Neural progenitor cell (in vitro differentiated cells): ENCODE measurements at regions not wholly inside any gene's neighbourhood (a gene's known extent, or its start where the extent isn't known, plus 50 kb on each side); places are given as distances from the start of the nearest gene placed in this dataset.

Source experiments
- DNase-seq: peaks from one replicate; pipeline ENCODE4 v3.0.0-alpha.2; 2016; ENCODE audit warnings: low spot score
- H2AFZ ChIP-seq: fragments of 200-600 bp; sonication (generic); replicated peaks from 2 replicates; pipeline ENCODE4 v1.6.1; 2016; ENCODE audit warnings: antibody characterized with exemption
- H3F3A ChIP-seq: fragments of 200-600 bp; sonication (generic); 2 replicates; pipeline ENCODE4 v1.6.1; 2016; ENCODE audit warnings: antibody characterized with exemption, low read depth
- H3K27ac ChIP-seq: fragments of 200-600 bp; sonication (generic); 2 replicates; pipeline ENCODE4 v1.5.1; 2016; ENCODE audit warnings: mild to moderate bottlenecking
- H3K27me3 ChIP-seq: fragments of 200-600 bp; sonication (generic); 2 replicates; pipeline ENCODE4 v1.6.1; 2016; ENCODE audit warnings: mild to moderate bottlenecking, moderate library complexity
- H3K36me3 ChIP-seq: fragments of 200-600 bp; sonication (generic); 2 replicates; pipeline ENCODE4 v1.5.1; 2016
- H3K4me1 ChIP-seq: fragments of 200-600 bp; sonication (generic); 2 replicates; pipeline ENCODE4 v1.6.1; 2016; ENCODE audit warnings: mixed run types
- H3K4me2 ChIP-seq: fragments of 200-600 bp; sonication (generic); 2 replicates; pipeline ENCODE4 v1.6.1; 2016
- H3K4me3 ChIP-seq: fragments of 200-600 bp; sonication (generic); 2 replicates; pipeline ENCODE4 v1.5.1; 2016
- H3K79me2 ChIP-seq: fragments of 200-600 bp; sonication (generic); 2 replicates; pipeline ENCODE4 v1.6.1; 2016; ENCODE audit warnings: low read depth
- H3K9ac ChIP-seq: fragments of 200-600 bp; sonication (generic); 2 replicates; pipeline ENCODE4 v1.6.1; 2016
- H3K9me3 ChIP-seq: fragments of 200-600 bp; sonication (generic); 2 replicates; pipeline ENCODE4 v1.5.1; 2016; ENCODE audit warnings: low read depth
- H4K20me1 ChIP-seq: fragments of 200-600 bp; sonication (generic); 2 replicates; pipeline ENCODE4 v1.6.1; 2016; ENCODE audit warnings: low read depth
- H3K27ac Mint-ChIP-seq: 3 replicates; pipeline ENCODE4 v1.8.0; 2021; ENCODE audit warnings: mixed read lengths
- H3K27me3 Mint-ChIP-seq: 2 replicates; pipeline ENCODE4 v1.8.0; 2022; ENCODE audit warnings: low read depth, mild to moderate bottlenecking, inconsistent platforms, moderate library complexity, mixed read lengths; ENCODE audit not compliant: insufficient read depth
- H3K36me3 Mint-ChIP-seq: 3 replicates; pipeline ENCODE4 v1.8.0; 2021; ENCODE audit warnings: mixed read lengths
- H3K4me1 Mint-ChIP-seq: 3 replicates; pipeline ENCODE4 v1.8.0; 2021; ENCODE audit warnings: mixed read lengths
- H3K4me3 Mint-ChIP-seq: 3 replicates; pipeline ENCODE4 v1.8.0; 2021; ENCODE audit warnings: mild to moderate bottlenecking, moderate library complexity, mixed read lengths
- H3K9me3 Mint-ChIP-seq: 3 replicates; pipeline ENCODE4 v1.8.0; 2020; ENCODE audit warnings: mixed read lengths
- EZH2 ChIP-seq: fragments of 200-600 bp; sonication (generic); IDR thresholded peaks from 2 replicates; pipeline ENCODE4 v1.6.1; 2017; ENCODE audit warnings: antibody characterized with exemption, mild to moderate bottlenecking, moderate library complexity
- EZH2phosphoT487 ChIP-seq: fragments of 200-600 bp; sonication (generic); IDR thresholded peaks from 2 replicates; pipeline ENCODE4 v1.6.1; 2017; ENCODE audit warnings: antibody characterized with exemption
- TF ChIP-seq, protein P1 (sequence below): fragments of 200-600 bp; sonication (generic); IDR thresholded peaks from 2 replicates; pipeline ENCODE4 v1.5.1; 2017; ENCODE audit warnings: antibody characterized with exemption, mild to moderate bottlenecking

DNA sequence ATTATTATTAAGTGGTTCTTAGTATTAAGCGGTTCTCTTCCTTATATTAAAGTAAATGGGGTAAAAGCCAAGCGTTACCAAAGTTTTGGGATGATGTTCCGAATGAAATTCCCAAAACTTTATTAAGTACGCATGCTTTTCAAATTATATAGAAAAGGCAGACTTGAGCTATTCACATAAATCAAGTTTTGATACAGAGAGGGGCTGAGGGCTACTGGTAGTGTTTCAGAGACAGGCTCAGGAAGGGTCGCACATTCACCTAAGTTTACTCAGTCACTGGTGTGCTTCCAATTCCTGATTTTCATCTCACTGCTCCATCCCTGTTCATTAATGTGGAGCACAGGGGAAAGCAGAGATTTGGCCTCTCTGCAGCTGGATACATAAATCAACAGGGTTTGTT lies 652.2 kb downstream of the QKI start:
- peaks cover 2% of the 10 kb centered on the region for H3K36me3 Mint-ChIP-seq
- H3K4me1 Mint-ChIP-seq, result peaks cover 32% of the 10 kb centered on the region
- Histone ChIP-seq H4K20me1 (no peaks in the 10 kb centered on the region), H3F3A (no peaks in the 10 kb centered on the region), H3K27me3 (no peaks in the 10 kb centered on the region), H3K36me3 (no peaks in the 10 kb centered on the region), H3K9ac (no peak overlapping the region), H3K4me3 (no peak overlapping the region), H3K4me2 (no peak overlapping the region), H3K79me2 (no peaks in the 10 kb centered on the region), H3K9me3 (no peaks in the 10 kb centered on the region), H3K27ac (no peak overlapping the region), H3K4me1 (peaks cover 23% of the 10 kb centered on the region), H2AFZ (no peak overlapping the region)
- H3K4me3 Mint-ChIP-seq, result no peak overlapping the region
- DNase-seq, result no peak
- H3K9me3 Mint-ChIP-seq, result peaks cover 10% of the 10 kb centered on the region
- H3K27ac Mint-ChIP-seq, result no peak overlapping the region
- TF ChIP-seq, protein P1, sequence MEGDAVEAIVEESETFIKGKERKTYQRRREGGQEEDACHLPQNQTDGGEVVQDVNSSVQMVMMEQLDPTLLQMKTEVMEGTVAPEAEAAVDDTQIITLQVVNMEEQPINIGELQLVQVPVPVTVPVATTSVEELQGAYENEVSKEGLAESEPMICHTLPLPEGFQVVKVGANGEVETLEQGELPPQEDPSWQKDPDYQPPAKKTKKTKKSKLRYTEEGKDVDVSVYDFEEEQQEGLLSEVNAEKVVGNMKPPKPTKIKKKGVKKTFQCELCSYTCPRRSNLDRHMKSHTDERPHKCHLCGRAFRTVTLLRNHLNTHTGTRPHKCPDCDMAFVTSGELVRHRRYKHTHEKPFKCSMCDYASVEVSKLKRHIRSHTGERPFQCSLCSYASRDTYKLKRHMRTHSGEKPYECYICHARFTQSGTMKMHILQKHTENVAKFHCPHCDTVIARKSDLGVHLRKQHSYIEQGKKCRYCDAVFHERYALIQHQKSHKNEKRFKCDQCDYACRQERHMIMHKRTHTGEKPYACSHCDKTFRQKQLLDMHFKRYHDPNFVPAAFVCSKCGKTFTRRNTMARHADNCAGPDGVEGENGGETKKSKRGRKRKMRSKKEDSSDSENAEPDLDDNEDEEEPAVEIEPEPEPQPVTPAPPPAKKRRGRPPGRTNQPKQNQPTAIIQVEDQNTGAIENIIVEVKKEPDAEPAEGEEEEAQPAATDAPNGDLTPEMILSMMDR, result no peak
- TF ChIP-seq EZH2phosphoT487 (no peak), EZH2 (no peak)
- no peaks in the 10 kb centered on the region for H3K27me3 Mint-ChIP-seq

GRCh38 chr6:164066335-164066734 lies 651.8 kb downstream of the QKI start:
- Histone ChIP-seq H3K4me1 (peaks cover 25% of the 10 kb centered on the region), H3K27me3 (no peaks in the 10 kb centered on the region), H3K9me3 (no peaks in the 10 kb centered on the region), H3F3A (no peaks in the 10 kb centered on the region), H3K79me2 (no peaks in the 10 kb centered on the region), H3K4me2 (no peak overlapping the region), H3K4me3 (no peak overlapping the region), H2AFZ (no peak overlapping the region), H4K20me1 (no peaks in the 10 kb centered on the region), H3K27ac (no peak overlapping the region), H3K9ac (no peak overlapping the region), H3K36me3 (no peaks in the 10 kb centered on the region)
- peaks cover 2% of the 10 kb centered on the region for H3K36me3 Mint-ChIP-seq
- DNase-seq, result no peak
- peaks cover 28% of the 10 kb centered on the region for H3K4me1 Mint-ChIP-seq
- H3K27me3 Mint-ChIP-seq, result no peaks in the 10 kb centered on the region
- TF ChIP-seq, protein P1, result no peak
- TF ChIP-seq EZH2phosphoT487 (no peak), EZH2 (no peak)
- no peak overlapping the region for H3K4me3 Mint-ChIP-seq
- peaks cover 10% of the 10 kb centered on the region for H3K9me3 Mint-ChIP-seq
- H3K27ac Mint-ChIP-seq, result no peak overlapping the region

DNA sequence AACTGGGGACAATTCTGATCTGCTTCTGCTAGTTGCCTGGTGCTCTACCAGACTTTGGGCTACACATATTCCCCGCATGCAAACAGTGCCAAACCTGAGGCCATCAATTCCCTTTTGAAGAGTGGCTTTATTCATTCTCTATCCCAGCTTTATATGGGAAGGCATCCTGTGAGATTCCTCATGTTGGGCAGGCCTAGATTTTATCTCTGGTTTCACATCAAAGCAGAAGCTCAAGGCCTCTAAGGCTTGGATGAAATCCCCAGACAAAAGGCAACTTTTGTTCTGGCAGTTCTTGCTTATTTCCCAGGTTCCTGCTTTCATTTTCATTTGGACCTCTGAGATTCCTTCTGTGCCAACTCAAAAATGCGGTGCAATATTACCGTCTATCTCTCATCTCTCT lies 648.8 kb downstream of the QKI start:
- Mint-ChIP-seq H3K9me3 (peaks cover 9% of the 10 kb centered on the region), H3K27ac (no peak overlapping the region), H3K4me1 (peaks cover 5% of the 10 kb centered on the region), H3K36me3 (peaks cover 1% of the 10 kb centered on the region), H3K27me3 (no peaks in the 10 kb centered on the region), H3K4me3 (no peak overlapping the region)
- Histone ChIP-seq H3K4me3 (no peak overlapping the region), H4K20me1 (no peaks in the 10 kb centered on the region), H3K27me3 (no peaks in the 10 kb centered on the region), H3K4me1 (peaks cover 10% of the 10 kb centered on the region), H3K9me3 (no peaks in the 10 kb centered on the region), H3F3A (no peaks in the 10 kb centered on the region), H3K9ac (no peak overlapping the region), H3K27ac (no peak overlapping the region), H3K36me3 (no peaks in the 10 kb centered on the region), H3K79me2 (no peaks in the 10 kb centered on the region), H3K4me2 (no peak overlapping the region), H2AFZ (no peak overlapping the region)
- TF ChIP-seq EZH2phosphoT487 (no peak), EZH2 (no peak)
- TF ChIP-seq, protein P1, result no peak
- no peak for DNase-seq

- no peak overlapping the region for H2AFZ ChIP-seq
- no peaks in the 10 kb centered on the region for H3K36me3 Mint-ChIP-seq
- H3K36me3 ChIP-seq, result no peaks in the 10 kb centered on the region
- H3K27ac Mint-ChIP-seq, result no peak overlapping the region
- H3K27ac ChIP-seq, result no peak overlapping the region
- H3K27me3 ChIP-seq, result no peaks in the 10 kb centered on the region
- H3K4me1 ChIP-seq, result peaks cover 10% of the 10 kb centered on the region
- no peaks in the 10 kb centered on the region for H3K27me3 Mint-ChIP-seq
- TF ChIP-seq EZH2 (no peak), EZH2phosphoT487 (no peak)
- TF ChIP-seq, protein P1, result no peak
- H3K4me3 Mint-ChIP-seq, result no peak overlapping the region
- peaks cover 2% of the 10 kb centered on the region for H3K4me1 Mint-ChIP-seq
- peaks cover 7% of the 10 kb centered on the region for H3K9me3 Mint-ChIP-seq
- no peaks in the 10 kb centered on the region for H4K20me1 ChIP-seq
- H3K79me2 ChIP-seq, result no peaks in the 10 kb centered on the region
- H3K9me3 ChIP-seq, result no peaks in the 10 kb centered on the region
- DNase-seq, result no peak
- H3K4me2 ChIP-seq, result no peak overlapping the region
- no peak overlapping the region for H3K4me3 ChIP-seq
- H3K9ac ChIP-seq, result no peak overlapping the region
- H3F3A ChIP-seq, result no peaks in the 10 kb centered on the region
Observed at GRCh38 chr6:164062872-164063271, 648.4 kb downstream of the QKI start.
